IPS-NIHi7 (cell line): ENCODE measurements at regions not wholly inside any gene's neighbourhood (a gene's known extent, or its start where the extent isn't known, plus 50 kb on each side); places are given as distances from the start of the nearest gene placed in this dataset.
"Not testable (repeated sequence)": the region's sequence is repeated elsewhere in the genome, so short reads cannot be mapped to it uniquely, and the experiment has no call there.

Experiments
- DNase-seq: peaks from one replicate; pipeline ENCODE4 v3.0.0; 2012; ENCODE audit warnings: mixed read lengths; ENCODE audit errors: extremely low spot score

DNA sequence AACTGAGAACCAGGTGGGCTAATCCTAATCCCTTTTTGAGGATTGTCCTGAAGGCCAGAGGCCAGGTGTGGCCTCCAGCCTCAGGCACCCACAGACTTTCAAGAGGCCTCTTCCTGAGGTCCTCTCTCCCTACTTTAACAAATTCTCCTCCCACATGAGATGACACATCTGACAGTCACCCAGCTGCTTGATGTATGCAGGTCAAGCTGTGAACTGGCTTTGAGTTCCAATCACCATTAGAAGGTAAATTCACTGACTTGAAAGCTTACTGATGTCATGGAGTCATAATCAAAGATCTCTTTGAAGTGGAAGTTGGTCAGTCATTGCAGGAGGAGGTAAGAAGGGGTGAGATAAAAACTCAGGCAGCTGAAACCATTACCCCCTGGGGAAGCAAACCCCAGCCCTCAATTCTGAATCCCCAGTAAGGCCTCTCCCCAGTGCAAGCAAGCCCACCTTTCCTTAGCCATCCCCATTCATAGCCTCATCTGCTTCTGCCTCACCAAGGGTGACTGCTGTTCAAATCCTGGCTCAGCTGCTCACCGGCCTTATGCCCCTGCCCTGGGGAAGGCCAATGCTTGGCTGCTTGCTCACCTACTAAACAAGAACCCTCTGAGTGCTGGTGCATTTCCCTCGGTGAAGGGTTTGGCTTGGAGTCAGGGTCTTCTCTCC, 196.3 kb downstream of the BCL2L11 start:
- not testable (repeated sequence) for DNase-seq

GRCh38 chr2:111319552-111319951, 198.8 kb downstream of the BCL2L11 start:
- not testable (repeated sequence) for DNase-seq

DNA sequence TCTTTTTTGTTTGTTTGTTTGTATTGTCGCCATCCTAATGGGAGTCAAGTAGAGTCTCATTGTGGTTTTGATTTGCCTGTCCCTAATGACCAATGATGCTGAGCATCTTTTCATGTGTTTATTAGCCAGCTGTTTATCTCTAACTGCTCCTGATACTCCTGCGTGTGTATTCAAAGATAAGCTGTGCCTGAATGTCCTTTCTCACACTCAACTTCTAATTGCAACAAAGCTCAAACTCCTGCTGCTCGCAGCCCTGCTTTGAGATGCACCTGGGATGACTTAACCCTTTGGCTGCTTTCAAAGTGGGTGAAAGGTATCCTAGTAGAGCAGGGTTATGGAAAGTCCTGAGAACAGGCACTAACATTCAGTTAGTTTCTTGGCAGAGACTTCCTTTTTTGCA, 199.6 kb downstream of the BCL2L11 start:
- not testable (repeated sequence) for DNase-seq

- DNase-seq, result not testable (repeated sequence)
Measured at GRCh38 chr2:111320965-111321364, 200.3 kb downstream of the BCL2L11 start.

- not testable (repeated sequence) for DNase-seq
Measured at GRCh38 chr2:111323384-111323783, 202.7 kb downstream of the BCL2L11 start.

GRCh38 chr2:111327726-111328125, 207.0 kb downstream of the BCL2L11 start:
- not testable (repeated sequence) for DNase-seq

- DNase-seq, result not testable (repeated sequence)
Measured at GRCh38 chr2:111329309-111329708, 208.6 kb downstream of the BCL2L11 start.

DNA sequence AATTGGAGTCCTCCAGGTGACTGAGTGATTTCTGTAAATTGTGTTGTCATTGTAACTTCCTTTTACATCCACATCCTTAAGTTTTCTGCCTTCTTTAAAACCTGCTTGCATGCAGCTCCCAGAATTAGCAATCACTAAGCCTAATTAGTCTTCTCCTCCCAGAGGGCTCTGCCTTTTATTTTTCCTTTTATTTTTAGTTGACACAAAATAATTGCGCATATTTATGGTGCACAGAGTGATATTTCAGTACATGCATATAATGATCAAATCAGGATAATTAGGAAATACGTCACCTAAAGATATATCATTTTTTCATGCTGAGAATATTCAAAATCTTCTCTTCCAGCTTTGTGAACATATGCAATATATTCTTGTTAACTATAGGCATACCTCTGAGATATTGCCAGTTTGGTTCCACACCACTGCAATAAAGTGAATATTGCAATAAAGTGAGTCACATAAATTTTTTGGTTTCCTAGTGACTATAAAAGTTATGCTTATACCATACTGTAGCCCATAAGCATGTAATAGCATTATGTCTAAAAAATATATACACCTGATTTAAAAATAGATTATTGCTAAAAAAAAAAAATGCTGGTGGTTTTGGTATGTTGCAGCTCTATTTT, 210.5 kb downstream of the BCL2L11 start:
- not testable (repeated sequence) for DNase-seq

DNA sequence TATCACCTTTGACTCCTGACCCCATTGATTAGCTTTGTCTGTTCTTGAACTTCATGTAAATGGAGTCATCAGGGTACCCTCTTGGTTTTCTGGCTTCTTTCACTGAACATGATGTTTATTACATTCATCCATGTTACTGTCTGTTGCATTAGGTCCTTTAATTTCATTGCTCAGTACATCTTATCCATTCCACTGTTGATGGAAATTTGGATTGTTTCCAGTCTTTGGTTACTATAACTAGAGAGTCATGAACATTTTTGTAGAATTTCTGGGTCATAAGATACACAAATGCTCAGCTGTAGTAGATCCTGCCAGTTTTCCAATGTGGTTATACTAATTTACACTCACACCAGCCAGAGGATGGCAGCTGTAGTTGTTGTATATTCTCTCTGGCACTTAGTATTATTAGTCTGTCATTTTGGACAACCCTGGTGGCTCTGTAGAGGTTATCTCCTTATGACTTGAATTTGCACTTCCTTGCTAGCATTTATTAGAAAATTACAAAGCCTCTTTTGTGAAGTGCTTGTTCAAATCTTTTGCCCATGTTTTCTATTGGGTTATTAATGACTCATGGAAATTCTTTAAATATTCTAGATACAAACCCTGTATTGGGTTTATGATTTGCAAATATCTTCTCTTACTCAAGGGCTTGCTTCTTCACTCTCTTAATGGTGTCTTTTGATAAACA, 214.7 kb downstream of the BCL2L11 start:
- DNase-seq, result not testable (repeated sequence)

- DNase-seq, result not testable (repeated sequence)
Measured at GRCh38 chr2:111338474-111338873, 217.8 kb downstream of the BCL2L11 start.

GRCh38 chr2:111339476-111339875, 218.8 kb downstream of the BCL2L11 start:
- DNase-seq, result not testable (repeated sequence)

- DNase-seq, result not testable (repeated sequence)
Measured at GRCh38 chr2:111344590-111344989, 223.9 kb downstream of the BCL2L11 start.

GRCh38 chr2:111345439-111345838, 224.7 kb downstream of the BCL2L11 start:
- not testable (repeated sequence) for DNase-seq

DNA sequence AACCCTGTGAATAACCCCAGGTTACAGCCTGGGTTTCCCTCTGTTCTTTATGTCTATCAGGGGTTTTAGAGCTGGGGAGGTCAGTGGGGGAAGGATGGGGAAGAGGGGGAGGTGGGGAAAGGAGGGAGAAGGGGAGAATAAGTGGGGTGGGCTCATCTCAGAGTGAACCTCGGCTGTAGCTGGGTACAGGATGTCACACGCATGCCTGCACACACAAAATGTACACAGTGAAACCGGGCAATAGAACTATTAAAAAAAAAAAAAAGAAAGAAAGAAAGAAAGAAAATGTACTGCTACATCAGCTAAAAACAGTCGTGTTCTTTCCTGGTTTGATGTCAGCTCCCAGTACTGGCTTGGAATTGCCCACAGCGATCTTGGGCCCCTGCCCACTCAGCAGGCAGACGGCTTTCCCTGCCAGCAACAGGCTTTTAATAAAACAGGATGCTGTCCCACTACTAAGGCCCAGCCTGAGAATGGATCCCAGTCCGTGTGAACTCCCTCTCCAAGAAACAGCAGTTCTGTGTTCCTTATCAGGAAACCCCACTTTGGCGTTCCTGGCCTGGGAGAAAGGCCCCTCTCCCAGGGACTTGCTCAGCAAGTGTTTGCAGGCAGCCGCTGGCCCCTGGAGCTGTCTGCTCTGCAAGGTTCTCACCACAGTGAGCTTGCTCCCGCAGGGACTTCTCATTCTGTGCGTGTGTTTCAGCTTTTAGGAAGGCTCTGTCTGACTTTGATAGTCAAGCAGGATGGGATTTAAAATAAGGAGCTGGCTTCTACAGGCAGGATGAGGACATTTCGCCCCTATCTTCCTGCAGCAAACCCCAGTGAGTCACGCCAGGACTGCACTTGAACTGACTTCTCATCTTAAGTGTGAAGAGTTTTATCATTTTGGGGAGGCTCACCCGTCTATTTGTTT, 225.6 kb downstream of the BCL2L11 start:
- not testable (repeated sequence) for DNase-seq

GRCh38 chr2:111347695-111348094, 227.0 kb downstream of the BCL2L11 start:
- DNase-seq, result not testable (repeated sequence)

DNA sequence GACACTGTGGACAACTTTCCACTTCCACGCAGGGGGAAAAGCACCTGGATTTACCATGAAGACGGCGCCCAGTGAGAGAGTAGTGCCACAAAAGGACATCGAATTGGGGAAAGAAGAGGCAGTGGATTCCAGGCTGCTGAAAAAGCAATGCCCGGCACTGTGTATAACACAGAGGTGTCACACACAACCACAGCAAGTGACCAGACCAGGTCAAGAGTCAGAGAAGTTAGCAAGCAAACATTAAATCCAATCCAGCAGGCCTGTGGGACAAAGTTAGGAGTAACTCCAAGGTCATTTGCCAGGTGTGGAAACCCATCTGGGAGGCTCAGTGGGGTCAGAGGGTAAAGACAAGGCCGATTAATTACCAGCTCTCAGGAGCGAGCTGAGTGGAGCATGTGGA, 227.6 kb downstream of the BCL2L11 start:
- DNase-seq, result not testable (repeated sequence)

DNA sequence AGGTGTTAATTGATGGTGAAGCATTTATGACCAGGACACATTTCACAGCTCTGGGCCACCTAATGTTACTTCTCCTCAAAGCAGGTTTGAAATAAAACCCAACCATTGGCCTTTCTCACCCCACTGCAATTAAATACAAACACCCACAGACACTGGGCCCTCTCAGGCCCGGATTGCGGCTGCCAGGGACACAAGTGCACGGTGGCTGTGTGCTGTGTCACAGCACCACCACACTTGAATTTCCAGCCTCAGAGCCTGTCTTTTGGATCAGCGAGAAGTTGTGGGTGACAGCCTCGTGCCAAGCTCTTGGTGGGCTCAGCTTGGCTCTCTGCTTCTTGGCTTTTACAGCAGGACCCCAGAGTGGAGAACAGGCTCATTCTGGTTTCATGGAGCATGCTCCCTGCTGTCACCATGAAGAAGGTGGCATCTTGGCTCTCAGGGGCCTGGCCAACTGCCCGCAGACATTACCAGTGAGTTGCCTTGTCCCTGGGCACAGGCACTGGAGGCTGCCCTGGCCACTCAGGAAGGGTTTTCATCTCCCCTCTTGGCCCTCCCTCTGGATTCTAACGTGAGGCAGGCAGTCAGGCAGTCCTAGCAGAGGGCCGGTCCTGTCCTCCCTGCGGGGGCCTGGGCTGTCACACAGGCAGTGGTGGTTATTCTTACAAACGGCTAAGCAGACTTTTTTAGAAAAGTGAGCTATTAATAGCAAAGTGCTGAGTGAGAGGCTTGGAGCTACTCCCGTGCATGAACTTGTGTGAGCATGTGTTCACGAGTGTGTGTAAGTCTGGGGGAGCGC, 234.5 kb downstream of the BCL2L11 start:
- DNase-seq, result not testable (repeated sequence)

- not testable (repeated sequence) for DNase-seq
Measured at GRCh38 chr2:111355823-111356511, 235.3 kb downstream of the BCL2L11 start.

- not testable (repeated sequence) for DNase-seq
Measured at GRCh38 chr2:111356512-111357031, 235.9 kb downstream of the BCL2L11 start.
